ENCODE measurements at regions not wholly inside any gene's neighbourhood (a gene's known extent, or its start where the extent isn't known, plus 50 kb on each side); places are given as distances from the start of the nearest gene placed in this dataset.
"Not testable (repeated sequence)": the region's sequence is repeated elsewhere in the genome, so short reads cannot be mapped to it uniquely, and the experiment has no call there.

DNA sequence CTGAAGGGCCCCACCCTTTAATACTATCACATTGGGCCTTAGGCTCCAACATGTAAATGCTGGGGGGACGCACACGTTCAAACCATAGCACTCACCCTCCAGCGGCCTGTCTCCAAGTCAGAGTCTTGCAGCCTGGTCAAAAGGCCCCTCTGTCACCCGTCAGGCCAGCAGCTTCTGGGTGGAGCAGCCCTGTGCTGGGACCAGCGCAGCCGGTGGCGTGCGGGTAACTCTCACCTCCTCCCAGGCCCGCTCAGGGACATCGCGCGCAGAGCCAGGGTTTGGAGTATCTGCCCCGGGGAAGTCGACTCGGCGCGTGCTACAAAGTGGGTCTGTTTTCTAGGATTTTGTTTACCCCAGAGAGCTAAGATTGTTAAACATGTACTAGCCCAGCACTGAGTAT is 93.0 kb upstream of the COL5A1 start:
- TF ChIP-seq POLR2AphosphoS5 (IDR thresholded peaks at IDR 0.05; ENCODE audit: low read depth, low read length) (no peak), SPI1 (IDR thresholded peaks at IDR 0.05; ENCODE audit: low read depth, low read length) (no peak), POU2F2 (IDR thresholded peaks at IDR 0.05; ENCODE audit: low read depth, low read length) (no peak), POLR2A (IDR thresholded peaks at IDR 0.05; ENCODE audit: low read depth, low read length) (no peak), TAF1 (IDR thresholded peaks at IDR 0.05; ENCODE audit: low read depth, low read length) (no peak), PAX5 (IDR thresholded peaks at IDR 0.05; ENCODE audit: insufficient read depth, low read length, severe bottlenecking) (no peak)
- FAIRE-seq: no peak
- no peak for DNase-seq (ENCODE audit: insufficient read length, low spot score)

DNA sequence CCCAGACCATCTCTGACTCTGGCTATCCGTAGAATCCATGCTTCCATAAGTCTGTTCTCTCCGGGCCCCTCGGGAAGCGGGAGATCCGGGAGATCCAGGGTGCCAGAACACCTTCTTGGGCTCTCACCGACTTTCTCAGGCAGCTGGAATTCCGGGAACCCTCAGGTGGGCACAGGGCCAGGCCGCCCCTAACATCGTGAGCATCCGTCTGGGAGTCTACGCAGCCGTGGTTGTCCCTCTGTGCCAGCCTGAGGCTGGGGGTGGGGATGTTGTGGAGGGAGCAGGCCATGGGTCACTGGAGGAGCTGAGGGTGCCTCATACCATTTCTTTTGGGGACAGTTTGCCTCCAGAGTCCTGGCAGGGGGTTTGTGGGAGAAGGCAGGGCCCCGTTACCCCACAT is 92.3 kb upstream of the COL5A1 start:
- no peak for DNase-seq (ENCODE audit: insufficient read length, low spot score)

DNA sequence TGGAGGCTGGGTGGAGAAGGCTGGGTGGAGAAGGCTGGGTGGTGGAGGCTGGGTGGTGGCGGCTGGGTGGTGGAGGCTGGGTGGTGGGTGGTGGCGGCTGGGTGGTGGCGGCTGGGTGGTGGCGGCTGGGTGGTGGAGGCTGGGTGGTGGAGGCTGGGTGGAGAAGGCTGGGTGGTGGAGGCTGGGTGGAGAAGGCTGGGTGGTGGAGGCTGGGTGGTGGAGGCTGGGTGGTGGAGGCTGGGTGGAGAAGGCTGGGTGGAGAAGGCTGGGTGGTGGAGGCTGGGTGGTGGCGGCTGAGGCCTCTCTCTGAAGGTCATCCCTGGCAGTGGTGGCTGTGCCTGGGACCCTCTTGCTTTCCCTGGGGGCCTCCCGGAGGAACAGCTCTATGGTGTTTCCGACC is 91.5 kb upstream of the COL5A1 start:
- not testable (repeated sequence) for FAIRE-seq; DNase-seq (ENCODE audit: insufficient read length, low spot score)

More for the DNA sequence above, 92.3 kb upstream of the COL5A1 start:
- TF ChIP-seq POLR2A (IDR thresholded peaks at IDR 0.05; ENCODE audit: low read depth, low read length) (no peak), POLR2AphosphoS5 (IDR thresholded peaks at IDR 0.05; ENCODE audit: low read depth, low read length) (no peak), TAF1 (IDR thresholded peaks at IDR 0.05; ENCODE audit: low read depth, low read length) (no peak), POU2F2 (IDR thresholded peaks at IDR 0.05; ENCODE audit: low read depth, low read length) (no peak), SPI1 (IDR thresholded peaks at IDR 0.05; ENCODE audit: low read depth, low read length) (no peak), PAX5 (IDR thresholded peaks at IDR 0.05; ENCODE audit: insufficient read depth, low read length, severe bottlenecking) (no peak)
- no peak for FAIRE-seq

DNA sequence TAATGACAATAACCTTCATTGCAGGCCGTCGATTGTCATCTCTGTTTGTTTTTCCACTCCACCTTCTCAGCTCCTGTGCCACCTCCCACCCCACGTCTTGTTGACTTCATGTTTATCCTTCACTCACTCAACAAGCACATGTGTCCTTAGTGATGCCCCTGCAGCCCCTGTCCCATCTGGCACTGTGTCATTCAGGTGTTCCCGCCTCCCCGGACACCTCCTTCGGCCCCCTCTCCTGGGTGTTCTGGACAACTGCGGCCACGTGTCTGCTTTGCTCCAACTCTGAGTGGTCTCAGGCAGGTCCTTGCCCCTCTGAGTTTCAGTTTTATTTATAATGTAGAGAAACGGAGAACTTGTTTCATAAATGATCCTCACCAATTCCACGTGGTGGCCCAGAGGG is 91.0 kb upstream of the COL5A1 start:
- no peak for DNase-seq (ENCODE audit: insufficient read length, low spot score)
- FAIRE-seq: no peak
- no peak for TF ChIP-seq POLR2AphosphoS5 (IDR thresholded peaks at IDR 0.05; ENCODE audit: low read depth, low read length)
- no peak for TF ChIP-seq PAX5 (IDR thresholded peaks at IDR 0.05; ENCODE audit: insufficient read depth, low read length, severe bottlenecking)
- no peak for TF ChIP-seq POU2F2 (IDR thresholded peaks at IDR 0.05; ENCODE audit: low read depth, low read length)
- no peak for TF ChIP-seq SPI1 (IDR thresholded peaks at IDR 0.05; ENCODE audit: low read depth, low read length)
- TF ChIP-seq POLR2A (IDR thresholded peaks at IDR 0.05; ENCODE audit: low read depth, low read length): no peak
- TF ChIP-seq TAF1 (IDR thresholded peaks at IDR 0.05; ENCODE audit: low read depth, low read length): no peak

DNA sequence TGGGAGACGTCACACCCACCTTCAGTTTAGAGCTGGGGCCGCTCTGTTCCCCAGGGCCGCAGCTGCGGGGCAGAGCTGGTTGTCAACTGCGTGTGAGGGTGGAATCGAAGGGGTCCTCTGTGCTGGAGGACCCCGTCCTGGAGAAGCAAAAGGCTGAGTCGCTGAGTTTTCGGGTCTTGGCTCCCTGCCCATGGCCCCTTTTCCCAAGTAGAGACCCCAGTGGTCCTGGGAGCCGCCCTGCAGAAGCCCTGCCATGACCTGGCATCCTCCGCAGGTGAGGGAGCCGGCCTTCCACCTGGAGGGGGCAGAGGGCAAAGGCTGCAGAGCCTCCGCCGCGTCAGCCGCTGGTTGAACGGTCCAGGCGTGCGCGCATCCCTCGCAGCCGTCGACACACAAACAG is 90.4 kb upstream of the COL5A1 start:
- FAIRE-seq: no peak
- DNase-seq (ENCODE audit: insufficient read length, low spot score): no peak
- no peak for TF ChIP-seq POLR2A (IDR thresholded peaks at IDR 0.05; ENCODE audit: low read depth, low read length)
- no peak for TF ChIP-seq TAF1 (IDR thresholded peaks at IDR 0.05; ENCODE audit: low read depth, low read length)
- TF ChIP-seq POLR2AphosphoS5 (IDR thresholded peaks at IDR 0.05; ENCODE audit: low read depth, low read length): no peak
- TF ChIP-seq SPI1 (IDR thresholded peaks at IDR 0.05; ENCODE audit: low read depth, low read length): no peak
- TF ChIP-seq POU2F2 (IDR thresholded peaks at IDR 0.05; ENCODE audit: low read depth, low read length): no peak
- no peak for TF ChIP-seq PAX5 (IDR thresholded peaks at IDR 0.05; ENCODE audit: insufficient read depth, low read length, severe bottlenecking)

DNA sequence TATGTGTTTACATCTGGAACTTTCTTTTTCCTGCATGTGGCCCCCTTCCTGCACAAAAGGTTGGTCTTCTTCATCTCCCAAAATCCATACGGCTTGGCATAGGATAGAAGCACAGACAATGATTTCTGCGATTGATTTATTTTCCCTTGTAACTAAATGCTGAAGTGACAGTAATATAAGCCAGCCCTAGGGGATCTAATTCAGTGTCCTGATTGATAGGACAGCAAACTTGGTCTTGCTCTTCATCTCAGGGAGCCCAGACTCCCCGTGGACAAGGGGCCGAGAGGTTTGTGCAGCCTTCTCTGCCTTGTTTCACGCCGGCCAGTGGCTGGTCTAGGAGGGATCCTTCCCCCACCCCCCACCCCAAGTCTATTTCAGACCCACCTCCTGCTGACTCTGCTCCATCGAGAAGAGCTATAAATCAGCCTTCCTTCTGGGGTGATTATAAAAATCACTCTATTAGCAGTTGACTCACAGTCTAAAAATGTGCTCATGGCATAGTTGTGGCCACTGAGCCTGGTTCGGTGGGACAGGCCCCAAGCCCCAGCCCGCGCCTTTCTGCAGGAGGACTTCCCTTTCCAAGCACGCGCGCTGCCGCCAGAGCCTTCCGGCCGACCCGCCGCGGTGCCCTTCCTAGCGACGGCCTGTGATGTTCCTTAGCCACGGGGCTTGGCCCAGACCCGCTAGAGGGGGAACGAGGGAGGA is 89.8 kb upstream of the COL5A1 start:
- FAIRE-seq (no peak), DNase-seq (ENCODE audit: insufficient read length, low spot score) (no peak)
- TF ChIP-seq PAX5 (IDR thresholded peaks at IDR 0.05; ENCODE audit: insufficient read depth, low read length, severe bottlenecking) (no peak), POLR2AphosphoS5 (IDR thresholded peaks at IDR 0.05; ENCODE audit: low read depth, low read length) (no peak), POU2F2 (IDR thresholded peaks at IDR 0.05; ENCODE audit: low read depth, low read length) (no peak), TAF1 (IDR thresholded peaks at IDR 0.05; ENCODE audit: low read depth, low read length) (no peak), SPI1 (IDR thresholded peaks at IDR 0.05; ENCODE audit: low read depth, low read length) (no peak), POLR2A (IDR thresholded peaks at IDR 0.05; ENCODE audit: low read depth, low read length) (no peak)

DNA sequence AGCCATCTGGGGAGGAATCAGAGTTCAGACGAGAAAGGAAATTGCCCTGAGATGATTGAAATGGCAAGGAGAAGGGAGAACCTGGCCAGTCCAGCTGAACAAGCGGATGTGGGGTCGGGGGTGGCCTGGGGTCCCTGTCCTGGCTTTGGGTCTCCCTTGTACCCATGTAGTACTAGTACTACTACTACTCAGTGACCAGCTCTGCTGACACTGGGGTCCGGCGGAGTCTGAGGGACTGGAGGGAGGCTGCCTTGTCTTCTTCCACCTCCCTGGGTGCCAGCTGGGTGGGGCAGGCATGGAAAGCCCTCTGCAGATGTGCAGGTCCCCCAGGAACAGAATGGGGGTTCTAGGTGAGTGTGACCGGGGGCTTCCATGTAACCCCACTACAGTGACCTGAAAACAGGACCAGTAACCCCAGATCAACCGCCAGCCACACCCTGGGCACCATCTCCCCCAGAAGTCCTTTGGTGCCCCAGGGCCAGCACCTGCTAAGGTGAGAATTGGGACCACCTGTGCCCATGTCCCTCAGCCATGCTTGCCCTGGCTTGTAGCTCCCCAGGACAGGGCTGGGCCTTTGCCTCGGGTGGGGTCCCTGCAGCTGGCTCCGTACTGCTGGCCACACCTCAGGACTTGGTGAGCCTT is 89.1 kb upstream of the COL5A1 start:
- TF ChIP-seq SPI1 (IDR thresholded peaks at IDR 0.05; ENCODE audit: low read depth, low read length): no peak
- no peak for TF ChIP-seq TAF1 (IDR thresholded peaks at IDR 0.05; ENCODE audit: low read depth, low read length)
- no peak for TF ChIP-seq POU2F2 (IDR thresholded peaks at IDR 0.05; ENCODE audit: low read depth, low read length)
- TF ChIP-seq PAX5 (IDR thresholded peaks at IDR 0.05; ENCODE audit: insufficient read depth, low read length, severe bottlenecking): no peak
- TF ChIP-seq POLR2A (IDR thresholded peaks at IDR 0.05; ENCODE audit: low read depth, low read length): no peak
- TF ChIP-seq POLR2AphosphoS5 (IDR thresholded peaks at IDR 0.05; ENCODE audit: low read depth, low read length): no peak
- no peak for FAIRE-seq
- no peak for DNase-seq (ENCODE audit: insufficient read length, low spot score)

DNA sequence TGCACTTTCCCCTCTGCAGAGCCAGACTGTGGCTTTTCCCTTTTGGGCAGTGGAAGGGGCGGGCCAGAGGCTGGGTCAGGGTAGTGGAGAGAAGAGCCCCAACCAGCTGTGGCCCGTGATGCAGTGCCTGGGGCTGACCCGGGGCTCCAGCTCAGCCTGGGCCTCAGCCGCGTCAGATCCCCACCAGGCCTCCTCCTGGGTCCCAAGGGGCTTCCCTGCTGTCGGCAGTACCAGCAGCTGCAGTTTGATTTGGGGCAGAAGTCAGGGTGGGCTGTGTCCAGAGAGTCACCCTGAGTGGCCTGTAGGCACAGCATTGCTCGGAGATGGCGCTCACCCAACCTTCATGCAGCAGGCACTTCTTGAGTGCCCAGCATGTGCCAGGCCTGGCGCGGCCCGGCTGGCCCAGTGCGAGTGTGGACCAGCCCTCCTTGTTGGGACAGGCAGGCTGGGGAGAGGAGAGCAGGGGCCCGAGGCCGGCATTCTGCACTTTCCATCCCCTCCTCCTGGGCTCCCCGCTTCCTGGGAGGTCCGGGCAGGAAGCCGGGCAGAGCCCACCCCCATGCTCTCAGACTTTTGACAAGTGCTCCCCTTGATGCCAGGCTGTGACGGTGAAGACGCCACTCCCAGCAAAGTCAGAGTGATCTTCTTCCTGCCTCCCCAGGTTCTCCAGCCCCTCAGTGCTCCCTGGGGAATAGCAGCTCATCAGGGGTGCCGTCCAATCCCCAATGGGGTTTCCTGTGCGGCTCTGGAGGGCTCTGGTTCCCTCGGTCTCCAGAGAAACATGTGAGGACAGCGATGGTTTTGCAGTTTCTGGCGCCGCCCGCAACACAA is 88.3 kb upstream of the COL5A1 start:
- FAIRE-seq: no peak
- TF ChIP-seq POLR2AphosphoS5 (IDR thresholded peaks at IDR 0.05; ENCODE audit: low read depth, low read length): no peak
- no peak for TF ChIP-seq POU2F2 (IDR thresholded peaks at IDR 0.05; ENCODE audit: low read depth, low read length)
- TF ChIP-seq SPI1 (IDR thresholded peaks at IDR 0.05; ENCODE audit: low read depth, low read length): no peak
- no peak for TF ChIP-seq TAF1 (IDR thresholded peaks at IDR 0.05; ENCODE audit: low read depth, low read length)
- TF ChIP-seq POLR2A (IDR thresholded peaks at IDR 0.05; ENCODE audit: low read depth, low read length): no peak
- TF ChIP-seq PAX5 (IDR thresholded peaks at IDR 0.05; ENCODE audit: insufficient read depth, low read length, severe bottlenecking): no peak

DNA sequence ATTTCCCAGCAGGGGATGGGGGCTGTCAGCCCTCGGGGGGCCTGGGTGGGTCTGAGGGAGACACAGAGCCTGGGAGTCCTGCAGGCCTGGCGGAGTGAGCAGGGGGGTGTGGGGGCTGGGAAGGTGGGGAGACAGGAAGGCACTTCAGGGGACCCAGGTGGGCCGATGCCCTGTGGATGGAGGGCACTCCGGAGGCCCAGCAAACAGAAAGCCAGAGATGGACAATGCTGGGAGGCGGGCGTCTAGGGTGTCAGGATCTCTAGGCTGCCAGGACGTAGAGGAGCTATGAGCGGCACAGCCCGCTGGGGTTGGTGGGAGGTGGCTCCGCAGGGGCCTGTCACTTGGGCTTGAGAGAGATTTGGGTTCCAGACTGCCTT is 87.6 kb upstream of the COL5A1 start:
- DNase-seq (ENCODE audit: insufficient read length, low spot score) (no peak), FAIRE-seq (no peak)
- TF ChIP-seq SPI1 (IDR thresholded peaks at IDR 0.05; ENCODE audit: low read depth, low read length) (no peak), PAX5 (IDR thresholded peaks at IDR 0.05; ENCODE audit: insufficient read depth, low read length, severe bottlenecking) (no peak), POLR2AphosphoS5 (IDR thresholded peaks at IDR 0.05; ENCODE audit: low read depth, low read length) (no peak), TAF1 (IDR thresholded peaks at IDR 0.05; ENCODE audit: low read depth, low read length) (no peak), POU2F2 (IDR thresholded peaks at IDR 0.05; ENCODE audit: low read depth, low read length) (no peak), POLR2A (IDR thresholded peaks at IDR 0.05; ENCODE audit: low read depth, low read length) (no peak)

More for the DNA sequence above, 88.3 kb upstream of the COL5A1 start:
- DNase-seq (ENCODE audit: insufficient read length, low spot score): no peak

All from GM12891 (cell line).